Gastrocnemius medialis (tissue), 4 donors: ENCODE measurements at regions not wholly inside any gene's neighbourhood (a gene's known extent, or its start where the extent isn't known, plus 50 kb on each side); places are given as distances from the start of the nearest gene placed in this dataset.

Source experiments
- POLR2A ChIP-seq, 2 donors: fragments of 450-650 bp; IDR thresholded peaks; one replicate each; pipeline ENCODE4 v1.6.1; 2017; ENCODE audit warnings: antibody characterized with exemption in 2 of 2, mild to moderate bottlenecking in 2 of 2, moderate library complexity in 2 of 2
- TF ChIP-seq, protein P1 (sequence below), 5 experiments: fragments of 450-650 bp in 3 of 5; fragments of 200-600 bp in 2 of 5; sonication (generic) in 2 of 5; IDR thresholded peaks in 4 of 5; conservative IDR thresholded peaks in 1 of 5; 1 replicate in 4 of 5; 2 replicates in 1 of 5; pipeline ENCODE4 v1.5.1; 2016 to 2019; ENCODE audit warnings: antibody characterized with exemption in 5 of 5, mild to moderate bottlenecking in 3 of 5, moderate library complexity in 3 of 5

DNA sequence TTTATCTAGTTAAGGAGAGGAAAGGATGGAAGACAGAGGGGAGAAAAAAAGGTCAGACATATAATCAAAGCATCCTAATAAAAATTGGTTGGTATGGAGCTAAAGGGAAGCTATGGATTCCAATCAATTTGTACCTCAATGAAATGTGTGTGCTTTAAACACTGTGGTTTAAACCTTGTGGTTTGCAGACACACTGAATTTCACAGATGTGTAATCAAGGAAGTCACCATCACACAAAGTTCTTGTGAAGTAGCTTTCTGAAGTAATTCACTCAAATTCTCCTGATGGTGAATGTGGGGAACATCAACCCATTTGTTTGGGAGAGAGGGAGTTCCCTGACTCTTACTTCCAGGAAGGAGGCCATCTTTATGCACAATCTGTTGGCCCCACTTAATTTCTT lies 243.3 kb upstream of the KRR1 start:
- TF ChIP-seq, protein P1, sequence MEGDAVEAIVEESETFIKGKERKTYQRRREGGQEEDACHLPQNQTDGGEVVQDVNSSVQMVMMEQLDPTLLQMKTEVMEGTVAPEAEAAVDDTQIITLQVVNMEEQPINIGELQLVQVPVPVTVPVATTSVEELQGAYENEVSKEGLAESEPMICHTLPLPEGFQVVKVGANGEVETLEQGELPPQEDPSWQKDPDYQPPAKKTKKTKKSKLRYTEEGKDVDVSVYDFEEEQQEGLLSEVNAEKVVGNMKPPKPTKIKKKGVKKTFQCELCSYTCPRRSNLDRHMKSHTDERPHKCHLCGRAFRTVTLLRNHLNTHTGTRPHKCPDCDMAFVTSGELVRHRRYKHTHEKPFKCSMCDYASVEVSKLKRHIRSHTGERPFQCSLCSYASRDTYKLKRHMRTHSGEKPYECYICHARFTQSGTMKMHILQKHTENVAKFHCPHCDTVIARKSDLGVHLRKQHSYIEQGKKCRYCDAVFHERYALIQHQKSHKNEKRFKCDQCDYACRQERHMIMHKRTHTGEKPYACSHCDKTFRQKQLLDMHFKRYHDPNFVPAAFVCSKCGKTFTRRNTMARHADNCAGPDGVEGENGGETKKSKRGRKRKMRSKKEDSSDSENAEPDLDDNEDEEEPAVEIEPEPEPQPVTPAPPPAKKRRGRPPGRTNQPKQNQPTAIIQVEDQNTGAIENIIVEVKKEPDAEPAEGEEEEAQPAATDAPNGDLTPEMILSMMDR (IDR thresholded peaks at IDR 0.05 in 4 of 5, conservative IDR thresholded peaks at IDR 0.05 in 1 of 5), result no peak
- no peak for TF ChIP-seq POLR2A (IDR thresholded peaks at IDR 0.05)
